ENCODE measurements at regions not wholly inside any gene's neighbourhood (a gene's known extent, or its start where the extent isn't known, plus 50 kb on each side); places are given as distances from the start of the nearest gene placed in this dataset.

DNA sequence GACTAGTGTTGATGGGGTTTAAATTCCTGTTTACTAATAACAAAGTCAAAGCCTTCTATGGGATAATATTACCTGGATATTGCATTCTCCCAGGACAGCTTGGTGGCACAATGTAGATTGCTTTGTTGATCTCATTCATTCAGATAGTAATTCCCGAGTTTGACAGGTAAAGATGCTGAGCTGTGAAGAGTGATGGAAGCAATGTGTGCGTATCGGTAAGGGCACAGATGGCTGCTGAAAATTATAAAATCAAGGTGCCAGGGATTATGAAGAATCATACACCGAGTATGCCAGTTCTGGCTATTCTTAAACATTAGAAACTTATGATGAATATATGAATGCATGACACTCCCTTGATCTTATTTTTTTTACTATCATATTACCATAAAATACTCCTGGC, 100.6 kb upstream of the CNTNAP4 start:
- DNase-seq (ENCODE audit: low spot score), result no peak

DNA sequence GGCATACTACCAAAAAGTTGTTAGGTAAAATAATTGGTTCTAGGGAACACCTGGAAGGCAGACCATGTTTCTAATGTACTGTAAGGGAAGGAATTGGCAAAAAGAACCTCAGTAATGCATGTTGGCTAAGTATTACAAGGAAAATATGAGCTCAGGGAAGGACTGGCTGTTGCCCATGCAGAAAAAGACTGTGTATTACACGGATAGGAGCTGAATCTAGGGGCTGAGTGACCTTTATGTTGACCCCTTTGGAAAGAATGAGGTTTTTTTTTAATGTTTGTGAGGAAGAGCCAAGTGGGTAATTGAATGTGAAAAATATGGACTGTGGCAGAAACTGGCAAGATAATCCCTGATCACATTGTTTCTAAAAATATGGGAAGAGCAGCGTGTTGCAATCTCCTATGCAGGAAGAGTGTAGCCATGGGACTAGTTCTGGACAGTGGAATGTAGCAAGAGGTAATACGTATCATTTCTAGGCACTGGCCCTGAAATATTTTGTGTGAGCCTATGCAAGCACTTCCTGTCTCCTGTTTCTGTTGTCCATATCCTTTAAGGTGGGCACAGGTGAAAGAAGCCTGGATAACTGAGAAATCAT, 95.1 kb upstream of the CNTNAP4 start:
- DNase-seq (ENCODE audit: low spot score), result no peak

GRCh38 chr16:76183647-76184046, 93.6 kb upstream of the CNTNAP4 start:
- no peak for DNase-seq (ENCODE audit: low spot score)

DNA sequence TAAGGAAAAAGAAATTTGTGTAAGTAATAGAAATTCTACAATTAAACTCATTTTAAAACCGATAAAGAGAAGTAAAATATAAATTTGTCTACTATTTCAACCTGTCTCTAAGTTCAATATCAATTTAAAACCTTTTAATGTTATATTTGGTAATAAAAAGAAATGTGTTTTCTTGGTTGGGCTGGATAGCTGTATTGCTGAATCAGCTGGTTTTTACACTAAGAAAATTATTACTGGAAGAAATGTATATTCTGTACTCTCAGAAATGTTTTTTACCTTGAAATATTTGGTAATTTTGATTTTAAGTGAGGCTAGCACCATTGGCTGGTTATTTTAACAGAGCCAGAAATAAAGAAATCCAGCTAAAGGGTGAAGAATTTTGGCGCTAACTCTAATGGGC, 87.1 kb upstream of the CNTNAP4 start:
- no peak for DNase-seq (ENCODE audit: low spot score)

- no peak for DNase-seq (ENCODE audit: low spot score)
These were observed 86.7 kb upstream of the CNTNAP4 start for GRCh38 chr16:76190480-76190879.

DNA sequence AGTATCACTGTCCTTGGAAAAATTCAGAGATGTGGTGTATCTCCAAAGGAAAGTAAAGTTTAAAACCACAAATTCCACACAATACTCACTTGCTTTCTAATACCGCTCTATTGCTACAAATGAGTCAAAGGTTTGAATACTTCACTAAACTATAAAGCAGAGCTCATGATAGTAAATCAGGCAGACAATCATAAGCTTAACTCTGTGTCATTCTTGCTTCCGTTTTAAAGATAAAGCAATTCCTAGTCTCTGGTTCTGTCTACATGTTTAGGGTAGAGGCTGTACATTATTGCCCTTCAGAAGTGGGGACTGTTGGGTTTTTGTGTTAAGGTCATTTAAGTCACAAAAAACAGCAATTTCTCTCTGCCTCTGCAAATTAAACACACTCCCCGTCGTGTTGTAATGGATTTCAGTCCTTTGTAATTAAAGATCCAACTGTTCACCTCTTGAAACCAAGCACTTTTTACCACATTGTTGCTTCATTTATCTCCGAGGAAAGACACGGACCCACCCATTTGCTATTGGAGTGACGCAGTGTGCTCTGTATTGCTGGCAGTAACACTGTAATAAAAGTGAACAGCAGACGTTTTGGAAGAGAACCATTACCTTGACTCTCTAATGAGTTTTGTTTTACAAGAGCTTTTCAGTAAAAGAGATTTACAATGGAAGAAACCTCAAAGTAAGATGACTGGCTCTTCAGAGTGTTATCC, 83.1 kb upstream of the CNTNAP4 start:
- no peak for DNase-seq (ENCODE audit: low spot score)

DNA sequence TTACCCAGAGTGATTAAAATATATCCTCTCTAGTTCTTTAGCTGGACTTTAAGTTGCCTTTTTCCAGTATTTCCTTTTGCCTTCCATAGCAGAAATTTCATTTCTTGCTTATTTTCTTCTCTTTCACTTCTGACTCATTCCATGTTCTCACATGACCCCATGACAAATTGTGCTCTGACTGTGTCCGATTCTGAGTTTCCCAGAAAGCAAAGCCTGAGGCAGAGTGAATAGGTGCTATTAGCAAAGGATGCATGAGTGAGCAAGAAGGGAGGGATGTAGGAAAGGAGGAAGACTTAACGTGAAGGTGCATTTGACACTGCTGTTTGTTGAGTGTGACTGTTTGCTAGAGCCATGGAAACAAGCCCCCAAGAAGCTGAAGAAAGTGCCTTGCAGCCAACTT, 82.6 kb upstream of the CNTNAP4 start:
- DNase-seq (ENCODE audit: low spot score), result no peak

GRCh38 chr16:76195056-76195455, 82.1 kb upstream of the CNTNAP4 start:
- DNase-seq (ENCODE audit: low spot score), result no peak

DNA sequence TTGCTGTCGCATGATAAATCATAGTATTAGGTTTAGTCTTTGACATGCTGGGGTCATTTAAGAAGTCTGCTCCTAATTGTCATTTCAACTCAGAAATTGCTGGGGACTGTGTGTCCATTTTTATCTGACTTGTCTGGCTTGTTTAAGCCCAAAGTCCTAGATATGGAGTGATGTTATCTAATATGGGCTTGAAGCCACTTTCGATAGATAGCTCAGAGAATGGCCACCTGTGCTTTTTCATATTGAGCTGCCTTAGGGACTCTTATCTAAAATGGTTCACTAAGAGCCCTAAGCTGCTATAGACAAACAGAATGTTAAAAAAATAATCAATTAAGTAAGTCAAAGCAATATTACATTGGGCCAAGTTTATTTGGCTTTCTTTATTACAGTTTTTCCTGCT, 81.6 kb upstream of the CNTNAP4 start:
- DNase-seq (ENCODE audit: low spot score), result no peak

DNA sequence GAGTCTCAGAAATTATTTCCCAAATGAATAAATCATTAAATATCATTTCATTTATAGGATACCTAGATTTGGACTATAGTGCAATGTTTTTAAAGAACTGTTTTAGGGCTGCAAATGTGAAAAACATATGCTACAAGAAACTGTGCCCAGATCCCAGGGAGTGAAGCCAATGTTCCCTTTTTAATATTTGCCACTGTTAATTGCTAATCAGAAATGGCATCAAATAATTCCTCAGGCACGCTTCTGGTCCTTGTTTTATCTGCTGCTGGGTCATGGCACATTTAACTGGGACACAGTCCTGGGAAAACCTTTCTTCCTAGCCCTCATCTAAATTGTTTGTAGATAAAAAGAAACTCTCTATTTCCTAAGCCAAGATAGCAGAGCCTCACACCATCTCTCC, 79.3 kb upstream of the CNTNAP4 start:
- no peak for DNase-seq (ENCODE audit: low spot score)

- DNase-seq (ENCODE audit: low spot score), result no peak
These were observed 77.5 kb upstream of the CNTNAP4 start for GRCh38 chr16:76199681-76200220.

GRCh38 chr16:76201385-76201784, 75.8 kb upstream of the CNTNAP4 start:
- no peak for DNase-seq (ENCODE audit: low spot score)

DNA sequence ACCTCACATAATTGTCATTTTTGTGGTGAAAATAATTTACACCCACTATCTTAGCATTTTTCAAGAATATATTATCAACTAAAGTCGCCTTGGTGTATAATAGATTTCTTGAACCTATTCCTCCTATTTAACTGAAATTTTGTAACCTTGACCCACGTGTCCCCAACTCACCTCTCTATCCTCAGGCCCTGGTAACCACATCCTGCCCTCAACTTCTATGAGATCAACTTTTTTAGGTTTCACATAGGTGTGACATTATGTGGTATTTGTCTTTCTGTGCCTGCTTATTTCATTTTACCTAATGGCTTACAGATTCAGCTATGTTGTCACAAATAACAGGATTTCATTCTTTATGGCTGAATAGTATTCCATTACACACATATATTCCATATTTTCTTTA, 73.0 kb upstream of the CNTNAP4 start:
- DNase-seq (ENCODE audit: low spot score), result no peak

DNA sequence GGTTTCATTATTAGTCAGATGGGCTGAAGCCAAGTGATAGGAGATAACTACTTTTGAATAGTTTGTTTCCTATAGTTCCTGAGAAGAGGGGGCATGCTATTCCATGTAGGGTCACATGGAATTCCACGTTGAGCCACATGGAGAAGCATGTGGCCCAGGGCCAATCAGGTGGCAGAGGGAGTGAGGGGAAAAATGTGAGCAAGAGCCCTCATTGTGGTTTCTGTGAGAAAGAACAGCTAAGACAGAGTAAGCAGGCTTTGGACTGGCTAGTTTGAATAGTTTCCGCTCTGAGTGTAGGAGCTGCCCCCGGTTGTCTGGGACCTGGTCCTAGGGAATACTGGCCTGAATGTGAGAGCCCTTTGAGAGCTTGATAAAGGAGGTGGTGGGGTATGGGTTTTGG, 69.9 kb upstream of the CNTNAP4 start:
- no peak for DNase-seq (ENCODE audit: low spot score)

DNA sequence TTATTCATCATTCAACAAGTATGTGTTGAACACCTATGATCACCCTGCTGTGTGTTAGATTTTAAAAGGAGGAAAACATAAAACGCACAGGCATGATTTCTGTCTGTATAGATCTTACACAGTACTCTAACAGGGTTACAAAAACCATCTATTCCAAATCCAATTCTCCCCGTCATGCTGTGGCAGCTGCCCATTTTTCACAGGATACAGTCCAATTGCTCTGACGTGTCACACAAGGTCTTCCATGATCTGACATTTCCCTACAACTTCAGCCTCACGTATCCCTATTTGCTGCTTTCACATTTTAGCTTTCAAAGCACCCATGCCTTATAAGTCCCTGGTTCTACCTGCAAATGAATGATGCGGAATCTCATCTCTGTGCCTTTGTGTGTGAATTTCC, 67.0 kb upstream of the CNTNAP4 start:
- no peak for DNase-seq (ENCODE audit: low spot score)

- DNase-seq (ENCODE audit: low spot score), result no peak
These were observed 63.3 kb upstream of the CNTNAP4 start for GRCh38 chr16:76213860-76214259.

DNA sequence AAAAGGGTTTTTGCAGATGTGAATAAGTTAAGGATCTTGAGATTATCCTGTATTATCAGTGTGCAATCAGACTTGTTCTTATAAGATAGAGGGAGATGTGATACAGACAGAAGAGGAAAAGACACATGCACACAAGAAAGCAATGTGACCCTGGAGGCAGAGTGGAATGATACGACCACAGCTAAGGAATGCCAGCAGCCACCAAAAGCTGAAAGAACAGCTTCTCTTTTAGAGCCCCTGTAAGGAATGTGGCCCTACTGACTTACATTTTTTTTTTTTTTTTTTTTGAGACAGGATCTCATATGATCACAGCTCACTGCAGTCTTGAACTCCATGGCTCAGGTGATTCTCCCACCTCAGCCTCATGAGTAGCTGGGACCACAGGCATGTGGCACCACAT, 62.3 kb upstream of the CNTNAP4 start:
- no peak for DNase-seq (ENCODE audit: low spot score)

- DNase-seq (ENCODE audit: low spot score), result no peak
These were observed 55.1 kb upstream of the CNTNAP4 start for GRCh38 chr16:76222087-76222486.

- no peak for DNase-seq (ENCODE audit: low spot score)
These were observed 54.3 kb upstream of the CNTNAP4 start for GRCh38 chr16:76222853-76223252.

DNA sequence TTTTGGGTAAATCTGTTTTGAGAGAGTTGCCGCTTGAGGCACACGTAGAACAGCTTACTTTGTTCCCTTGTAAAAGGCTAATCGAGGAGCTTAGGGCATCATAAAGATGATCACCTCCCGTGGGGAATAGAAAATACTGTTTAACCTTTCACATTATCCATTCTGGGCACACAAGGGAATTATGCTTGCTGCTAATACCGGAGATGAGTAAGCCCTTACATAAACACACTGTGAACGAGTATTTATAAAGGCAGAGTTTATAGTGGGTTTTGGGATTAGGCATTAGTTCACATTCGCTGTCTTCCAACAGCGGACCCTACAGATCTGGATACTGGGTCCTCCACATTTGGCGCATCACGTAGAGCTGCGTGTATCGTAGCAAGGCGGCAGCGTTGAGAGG, 51.2 kb upstream of the CNTNAP4 start:
- DNase-seq (ENCODE audit: low spot score), result no peak

DNA sequence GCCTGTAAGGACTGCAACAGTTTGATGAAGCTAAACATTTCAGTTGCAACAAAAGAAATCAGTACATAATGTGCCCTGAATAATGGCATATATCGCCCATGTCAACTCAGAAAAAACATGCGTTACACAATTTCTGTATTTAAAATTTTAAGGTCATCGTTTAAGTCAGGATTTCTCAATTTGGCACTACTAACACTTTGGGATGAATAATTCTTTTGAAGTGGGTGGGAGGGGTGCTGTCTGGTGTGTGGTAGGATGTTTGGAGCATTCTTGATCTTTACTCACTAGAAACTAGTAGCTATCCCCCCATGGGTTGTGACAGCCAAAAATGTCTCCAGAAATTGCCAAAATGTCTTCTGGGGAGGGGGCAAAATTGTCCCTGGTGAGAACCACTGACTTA, 50.7 kb upstream of the CNTNAP4 start:
- DNase-seq (ENCODE audit: low spot score), result no peak

Data from A172 (cell line).